ENCODE measurements at regions not wholly inside any gene's neighbourhood (a gene's known extent, or its start where the extent isn't known, plus 50 kb on each side); places are given as distances from the start of the nearest gene placed in this dataset.

DNA sequence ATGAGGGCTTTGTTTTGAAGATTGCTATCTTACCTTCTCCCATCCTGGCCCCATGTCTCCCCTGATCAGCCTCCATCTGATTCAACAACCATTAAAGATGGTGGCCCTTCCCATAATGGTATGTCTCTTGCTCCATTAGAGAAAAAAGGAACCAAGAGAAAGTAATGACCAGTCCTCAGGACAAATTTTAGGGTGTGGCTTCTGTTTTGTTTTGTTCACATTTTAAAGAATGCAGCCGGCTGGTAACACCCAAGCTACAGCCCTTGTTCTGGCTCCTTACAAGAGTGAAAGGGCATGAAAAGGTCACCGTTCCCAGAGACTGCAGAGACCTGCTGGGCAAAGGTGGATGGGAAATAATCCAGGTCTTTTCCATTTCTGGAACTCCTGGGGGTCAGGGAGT, 287.9 kb upstream of the NEBL start:
- peak overlapping the region; percentile 39 for H3K27ac ChIP-seq
- DNase-seq (ENCODE audit: low read depth, low spot score) = no peak

- peak overlapping the region; percentile 39 for H3K27ac ChIP-seq
- DNase-seq (ENCODE audit: low read depth, low spot score) = no peak
Observed at GRCh38 chr10:21184216-21184615, 287.1 kb upstream of the NEBL start.

- DNase-seq (ENCODE audit: low read depth, low spot score) = no peak
- H3K27ac ChIP-seq = no peak overlapping the region
Observed at GRCh38 chr10:21183025-21183424, 285.9 kb upstream of the NEBL start.

- H3K27ac ChIP-seq = no peak overlapping the region
- DNase-seq (ENCODE audit: low read depth, low spot score) = no peak
Observed at GRCh38 chr10:21181451-21181850, 284.3 kb upstream of the NEBL start.

- H3K27ac ChIP-seq = no peak overlapping the region
- DNase-seq (ENCODE audit: low read depth, low spot score) = no peak
Observed at GRCh38 chr10:21180604-21181003, 283.5 kb upstream of the NEBL start.

DNA sequence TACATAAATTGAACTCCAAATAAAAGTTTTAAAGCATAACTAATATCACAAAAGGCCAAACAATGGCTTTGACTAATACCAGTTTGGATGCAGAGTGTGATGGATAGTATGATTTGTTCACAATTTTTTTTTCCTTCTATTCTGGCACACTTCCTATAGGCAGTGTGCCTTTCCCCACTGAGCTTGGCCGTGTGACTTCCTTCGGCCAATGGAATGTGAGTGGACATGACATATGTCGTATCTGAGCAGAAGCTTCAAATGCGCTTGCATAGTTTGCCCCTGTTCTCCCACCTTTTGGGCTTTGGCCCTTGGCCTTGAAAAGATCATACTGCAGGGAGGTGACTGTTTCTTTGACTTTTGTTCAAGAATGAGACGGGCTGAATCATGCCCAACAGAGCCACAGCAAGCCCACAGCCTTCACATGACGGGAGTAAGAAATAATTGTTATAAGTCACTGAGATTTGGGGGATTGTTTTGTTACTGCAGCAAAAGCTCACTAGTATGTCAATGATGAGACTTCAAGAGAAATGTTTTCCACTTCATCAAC, 279.9 kb upstream of the NEBL start:
- H3K27ac ChIP-seq = no peak overlapping the region
- no peak for DNase-seq (ENCODE audit: low read depth, low spot score)

DNA sequence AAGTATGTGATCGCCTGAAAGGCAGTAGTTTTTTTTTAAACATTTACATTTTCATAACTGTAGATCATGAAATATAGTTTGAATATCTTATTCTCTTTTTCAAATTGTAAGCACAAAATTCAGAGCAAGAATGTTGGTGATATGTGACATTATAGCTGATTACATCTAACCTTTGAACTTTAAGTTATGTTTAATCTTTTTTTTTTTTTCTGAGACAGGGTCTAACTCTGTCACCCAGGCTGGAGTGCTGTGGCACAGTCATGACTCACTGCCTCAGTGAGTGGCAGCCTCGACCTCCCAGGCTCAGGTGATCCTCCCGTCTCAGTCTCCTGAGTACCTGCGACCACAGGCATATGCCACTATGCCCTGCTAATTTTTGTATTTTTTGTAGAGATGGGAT, 278.7 kb upstream of the NEBL start:
- peak overlapping the region; percentile 63 for H3K27ac ChIP-seq
- no peak for DNase-seq (ENCODE audit: low read depth, low spot score)

GRCh38 chr10:21174715-21175495, 277.8 kb upstream of the NEBL start:
- DNase-seq (ENCODE audit: low read depth, low spot score) = no peak
- H3K27ac ChIP-seq = peak overlapping the region; percentile 63

DNA sequence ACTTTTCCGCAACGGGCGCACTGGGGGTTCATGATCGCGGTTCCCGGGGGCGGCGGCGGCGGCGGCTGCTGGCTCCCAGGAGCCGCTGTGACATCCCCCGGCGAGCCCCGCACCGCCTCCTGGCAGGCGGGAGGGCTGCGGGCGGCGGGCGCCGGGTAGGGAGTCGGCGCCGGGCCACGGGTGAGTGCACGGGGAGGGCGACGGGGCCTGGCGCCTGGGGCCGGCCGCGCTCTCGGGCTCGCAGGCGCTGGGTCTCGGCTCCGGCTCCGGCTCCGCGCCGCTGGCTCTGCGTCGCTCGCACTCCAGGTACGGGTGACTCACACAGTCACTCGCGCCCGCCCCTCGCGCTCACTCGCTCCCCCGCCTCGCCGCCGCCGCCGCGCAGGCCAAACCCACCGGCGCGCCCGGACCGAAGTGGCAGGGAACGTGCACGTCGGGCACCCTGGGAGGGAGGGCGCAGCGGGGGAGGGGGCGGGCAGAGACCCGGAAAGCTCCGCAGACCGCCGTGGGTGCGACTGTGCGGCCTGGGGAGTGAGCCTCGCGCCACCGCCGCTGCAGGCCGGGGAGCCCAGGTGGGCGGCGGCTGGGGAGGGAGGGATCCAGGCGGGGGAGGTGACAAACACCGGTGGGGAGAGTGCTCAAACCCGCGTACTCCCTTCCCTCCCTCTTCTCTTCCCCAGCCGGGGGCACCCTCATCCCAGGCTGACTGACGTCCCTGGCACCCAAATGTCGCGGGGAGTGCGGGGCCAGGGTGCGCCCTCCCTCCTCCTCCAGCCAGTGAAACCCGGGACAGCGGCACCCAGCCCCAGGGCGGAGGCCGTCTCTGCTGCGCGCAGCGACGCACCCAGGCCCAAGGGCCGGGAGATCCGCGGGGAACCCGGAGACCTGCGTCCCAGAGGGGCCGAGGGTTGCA, 276.9 kb upstream of the NEBL start:
- H3K27ac ChIP-seq = peak overlapping the region; percentile 63
- DNase-seq (ENCODE audit: low read depth, low spot score) = no peak

DNA sequence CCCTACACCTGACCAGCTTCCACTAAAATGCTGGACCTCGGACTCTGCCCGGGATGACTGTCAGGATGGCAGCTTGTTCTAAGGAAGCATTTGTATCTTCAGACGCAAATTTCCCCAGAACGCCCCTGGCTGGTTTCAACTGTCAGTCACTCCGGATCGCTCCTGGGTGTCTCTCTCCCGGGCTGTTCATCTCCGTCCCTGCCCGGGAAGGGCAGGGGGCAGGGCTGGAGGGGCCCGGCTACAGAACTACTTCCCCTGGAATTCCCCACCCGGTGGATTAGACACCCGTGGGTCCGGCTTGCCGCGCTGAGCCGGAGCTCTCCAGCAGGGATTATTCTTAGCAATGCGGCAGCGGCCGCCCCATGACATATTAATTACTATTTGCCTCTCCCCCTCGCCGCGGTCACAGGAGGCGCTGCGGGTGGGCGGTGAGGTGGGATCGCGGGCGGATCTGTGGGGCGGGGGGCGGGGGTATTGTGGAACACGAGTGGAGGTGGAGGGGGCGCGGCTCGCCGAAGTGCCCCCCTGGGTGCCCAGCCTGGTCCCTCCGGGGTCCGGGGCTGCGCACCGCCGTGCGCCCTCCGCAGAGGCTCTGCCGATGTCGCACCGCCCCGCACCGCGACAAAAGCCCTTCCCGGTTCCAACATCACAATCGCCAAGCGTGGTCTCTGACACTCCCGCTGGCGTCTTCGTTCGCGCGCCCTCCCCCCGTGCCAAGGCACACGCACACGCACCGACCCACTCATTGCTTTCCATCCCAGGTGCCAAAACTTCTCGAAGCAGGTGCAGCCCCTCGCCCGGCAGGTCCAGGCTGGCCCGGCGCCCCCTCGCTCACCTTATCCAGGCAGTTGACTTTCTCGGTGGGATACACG, 276.1 kb upstream of the NEBL start:
- H3K27ac ChIP-seq = peak overlapping the region; percentile 63
- no peak for DNase-seq (ENCODE audit: low read depth, low spot score)

GRCh38 chr10:21172542-21172929, 275.4 kb upstream of the NEBL start:
- H3K27ac ChIP-seq = peak overlapping the region; percentile 63
- no peak for DNase-seq (ENCODE audit: low read depth, low spot score)

- DNase-seq (ENCODE audit: low read depth, low spot score) = no peak
- H3K27ac ChIP-seq = peak overlapping the region; percentile 63
Observed at GRCh38 chr10:21171936-21172541, 274.9 kb upstream of the NEBL start.

GRCh38 chr10:21171197-21171935, 274.3 kb upstream of the NEBL start:
- no peak for DNase-seq (ENCODE audit: low read depth, low spot score)

DNA sequence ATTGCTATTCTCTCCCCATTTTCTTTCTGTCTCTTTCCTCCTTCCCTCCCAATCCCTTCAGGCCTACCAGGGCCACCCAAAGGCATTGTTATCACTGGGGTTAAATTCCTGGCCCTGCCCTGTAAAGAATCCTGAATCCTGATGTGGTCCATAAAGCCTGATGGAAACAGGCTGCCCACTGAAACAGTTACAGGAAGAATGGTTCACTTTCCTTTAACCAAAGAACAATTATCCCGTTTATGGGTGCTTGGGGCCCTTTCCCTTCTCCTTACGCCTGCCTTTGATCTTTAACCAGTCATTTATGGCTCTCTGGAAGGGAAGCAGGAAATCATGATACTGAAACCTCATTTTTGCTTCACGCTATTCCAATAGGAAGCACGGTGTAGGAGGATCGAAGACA, 273.1 kb upstream of the NEBL start:
- H3K27ac ChIP-seq = no peak overlapping the region
- no peak for DNase-seq (ENCODE audit: low read depth, low spot score)

More at GRCh38 chr10:21171197-21171935, 274.3 kb upstream of the NEBL start:
- H3K27ac ChIP-seq = no peak overlapping the region

DNA sequence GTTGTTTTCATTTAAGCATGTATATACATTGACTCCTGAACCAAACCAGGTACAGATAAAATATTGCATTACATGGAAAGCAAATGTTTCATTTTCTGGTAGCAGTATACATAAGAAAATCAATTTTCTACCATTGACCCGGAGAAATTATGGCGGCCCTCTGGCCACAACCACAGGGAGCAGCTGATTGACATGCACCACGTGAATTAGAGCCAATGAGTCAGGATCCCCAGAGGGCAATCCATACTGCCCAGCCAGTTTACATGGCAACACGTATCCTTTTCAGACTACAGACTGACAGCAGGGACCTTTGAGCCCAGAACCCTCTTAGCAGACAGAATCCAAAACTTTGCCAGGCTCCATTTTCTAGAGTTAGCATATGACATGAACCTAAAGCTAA, 272.2 kb upstream of the NEBL start:
- H3K27ac ChIP-seq = no peak overlapping the region
- DNase-seq (ENCODE audit: low read depth, low spot score) = no peak

DNA sequence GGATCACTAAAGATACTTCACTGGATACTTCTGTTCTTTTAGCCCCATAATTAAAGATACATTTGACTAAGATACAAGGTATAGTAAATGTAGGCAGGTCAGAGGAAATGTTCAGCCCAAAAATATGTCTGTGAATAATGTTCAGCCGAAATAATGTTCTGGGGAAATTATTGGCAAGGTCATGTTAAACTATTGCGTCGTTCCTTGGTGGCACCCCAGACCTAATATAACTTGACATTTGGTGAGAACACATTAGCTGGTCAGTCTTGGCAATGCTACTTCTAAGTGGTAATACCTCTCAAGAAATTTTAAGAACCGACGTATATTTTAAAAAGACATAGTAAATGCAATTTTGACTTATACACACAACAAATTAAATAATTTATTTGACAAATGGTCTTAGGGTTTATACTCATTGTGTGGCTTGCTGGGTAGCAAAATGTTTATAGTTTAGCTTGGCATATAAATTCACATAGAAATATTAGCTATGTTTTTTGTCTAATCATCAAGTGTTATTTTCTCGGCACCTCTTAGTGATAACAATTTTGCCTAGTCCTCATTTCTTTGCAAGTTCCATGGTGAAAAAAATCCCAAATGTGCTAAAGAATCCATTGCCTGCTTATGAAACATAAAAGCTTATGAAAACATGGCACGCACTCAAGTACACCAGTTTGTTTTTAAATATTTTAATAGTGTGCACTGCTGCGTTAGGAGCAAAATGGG, 270.3 kb upstream of the NEBL start:
- DNase-seq (ENCODE audit: low read depth, low spot score) = no peak
- no peak overlapping the region for H3K27ac ChIP-seq

DNA sequence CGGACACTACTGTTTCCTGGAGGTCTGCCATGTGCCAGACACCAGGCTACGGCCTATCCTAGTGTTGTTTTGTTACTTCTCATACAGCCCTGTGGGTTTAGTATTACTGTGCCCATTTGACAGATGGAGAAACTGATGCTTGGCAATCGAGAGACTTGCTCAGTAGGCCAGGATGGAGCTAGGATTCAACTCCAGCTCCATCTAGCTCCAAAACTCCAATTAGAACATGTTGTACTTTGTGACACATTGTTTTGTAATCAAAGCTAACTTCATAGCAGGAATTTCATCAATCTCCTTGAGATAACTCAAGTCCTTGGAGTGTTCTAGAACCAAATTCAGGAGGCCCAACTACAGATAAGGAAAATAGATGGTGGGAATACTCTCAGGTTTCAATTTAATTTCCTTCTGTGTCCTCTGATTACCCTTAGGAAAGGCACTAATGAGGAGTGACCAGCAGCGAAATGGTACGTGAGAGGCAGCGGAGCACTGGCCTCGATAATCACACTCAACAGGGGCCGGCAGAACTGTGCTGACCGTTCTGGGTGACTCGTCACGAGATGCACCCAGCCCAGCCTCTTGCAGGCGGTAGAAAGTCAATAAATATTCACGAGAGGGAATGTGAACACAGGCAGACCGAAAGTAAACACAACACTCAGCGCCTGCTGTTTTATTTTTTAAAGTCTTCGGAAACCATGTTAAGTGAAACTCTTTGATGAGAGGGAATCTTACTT, 269.6 kb upstream of the NEBL start:
- DNase-seq (ENCODE audit: low read depth, low spot score) = no peak
- H3K27ac ChIP-seq = no peak overlapping the region

- no peak for DNase-seq (ENCODE audit: low read depth, low spot score)
- H3K27ac ChIP-seq = no peak overlapping the region
Observed at GRCh38 chr10:21165489-21165888, 268.4 kb upstream of the NEBL start.

Data from epithelial cell of prostate (primary cell).